Fibroblast of skin of right biceps (primary cell): ENCODE measurements at regions not wholly inside any gene's neighbourhood (a gene's known extent, or its start where the extent isn't known, plus 50 kb on each side); places are given as distances from the start of the nearest gene placed in this dataset.

Experiments used
- DNase-seq: peaks from one replicate; pipeline ENCODE4 v3.0.0-alpha.2; 2013

GRCh38 chr1:4047666-4048065 is 147.6 kb upstream of the C1orf174 start:
- no peak for DNase-seq

GRCh38 chr1:4048076-4048475 is 148.0 kb upstream of the C1orf174 start:
- DNase-seq: no peak

GRCh38 chr1:4048921-4049320 is 148.8 kb upstream of the C1orf174 start:
- DNase-seq: no peak

GRCh38 chr1:4050998-4051397 is 150.9 kb upstream of the C1orf174 start:
- no peak for DNase-seq

GRCh38 chr1:4052657-4053056 is 152.6 kb upstream of the C1orf174 start:
- DNase-seq: no peak

- DNase-seq: no peak
Observed at GRCh38 chr1:4053160-4053748, 153.2 kb upstream of the C1orf174 start.

- no peak for DNase-seq
Observed at GRCh38 chr1:4053774-4054173, 153.7 kb upstream of the C1orf174 start.

- no peak for DNase-seq
Observed at GRCh38 chr1:4055294-4055967, 155.4 kb upstream of the C1orf174 start.

GRCh38 chr1:4056422-4056821 is 156.3 kb upstream of the C1orf174 start:
- DNase-seq: no peak

- DNase-seq: no peak
Observed at GRCh38 chr1:4056989-4057388, 156.9 kb upstream of the C1orf174 start.

GRCh38 chr1:4057603-4058002 is 157.5 kb upstream of the C1orf174 start:
- no peak for DNase-seq

- DNase-seq: no peak
Observed at GRCh38 chr1:4058122-4058521, 158.1 kb upstream of the C1orf174 start.

- DNase-seq: no peak
Observed at GRCh38 chr1:4058706-4059105, 158.6 kb upstream of the C1orf174 start.

- no peak for DNase-seq
Observed at GRCh38 chr1:4059270-4059669, 159.2 kb upstream of the C1orf174 start.

- no peak for DNase-seq
Observed at GRCh38 chr1:4060850-4061249, 160.8 kb upstream of the C1orf174 start.

- no peak for DNase-seq
Observed at GRCh38 chr1:4061521-4062031, 161.5 kb upstream of the C1orf174 start.

GRCh38 chr1:4062041-4062440 is 162.0 kb upstream of the C1orf174 start:
- no peak for DNase-seq

GRCh38 chr1:4062560-4062959 is 162.5 kb upstream of the C1orf174 start:
- no peak for DNase-seq

- no peak for DNase-seq
Observed at GRCh38 chr1:4062992-4063391, 162.9 kb upstream of the C1orf174 start.

GRCh38 chr1:4063516-4063915 is 163.4 kb upstream of the C1orf174 start:
- DNase-seq: no peak

GRCh38 chr1:4064150-4064889 is 164.2 kb upstream of the C1orf174 start:
- DNase-seq: no peak

GRCh38 chr1:4066860-4067599 is 167.0 kb upstream of the C1orf174 start:
- no peak for DNase-seq

- no peak for DNase-seq
Observed at GRCh38 chr1:4068076-4068475, 168.0 kb upstream of the C1orf174 start.
